C4-2B (cell line): ENCODE measurements at regions not wholly inside any gene's neighbourhood (a gene's known extent, or its start where the extent isn't known, plus 50 kb on each side); places are given as distances from the start of the nearest gene placed in this dataset.

ENCODE experiments used
- H3K27ac ChIP-seq: fragments of 450-650 bp; 2 replicates; pipeline ENCODE4 v1.5.1; 2017
- ZFX ChIP-seq: fragments of 450-650 bp; IDR thresholded peaks from 2 replicates; pipeline ENCODE4 v1.6.1; 2017
- TF ChIP-seq, protein P1 (sequence below): fragments of 450-650 bp; conservative IDR thresholded peaks from 2 replicates; pipeline ENCODE4 v1.5.1; 2017; ENCODE audit warnings: mild to moderate bottlenecking

DNA sequence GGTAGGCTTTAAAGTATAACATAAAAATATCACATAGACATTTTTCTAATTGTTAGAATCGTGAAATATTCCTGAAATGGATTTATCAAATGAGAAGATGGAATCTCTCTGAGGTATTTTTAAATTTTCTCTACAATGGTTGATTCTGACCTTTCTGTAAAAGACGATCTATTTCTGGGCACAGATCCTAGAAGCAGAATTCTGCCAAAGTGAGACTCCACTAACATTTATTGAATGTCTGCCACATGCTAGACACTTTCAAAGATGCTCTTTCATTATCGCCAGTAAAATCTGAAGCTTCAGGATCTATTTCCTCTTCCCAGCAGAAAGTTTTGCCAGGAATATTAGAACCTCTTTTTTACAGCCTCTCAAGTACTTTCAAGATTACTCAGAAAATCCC, 64.1 kb upstream of the TMEM45B start:
- H3K27ac ChIP-seq, result no peak overlapping the region

DNA sequence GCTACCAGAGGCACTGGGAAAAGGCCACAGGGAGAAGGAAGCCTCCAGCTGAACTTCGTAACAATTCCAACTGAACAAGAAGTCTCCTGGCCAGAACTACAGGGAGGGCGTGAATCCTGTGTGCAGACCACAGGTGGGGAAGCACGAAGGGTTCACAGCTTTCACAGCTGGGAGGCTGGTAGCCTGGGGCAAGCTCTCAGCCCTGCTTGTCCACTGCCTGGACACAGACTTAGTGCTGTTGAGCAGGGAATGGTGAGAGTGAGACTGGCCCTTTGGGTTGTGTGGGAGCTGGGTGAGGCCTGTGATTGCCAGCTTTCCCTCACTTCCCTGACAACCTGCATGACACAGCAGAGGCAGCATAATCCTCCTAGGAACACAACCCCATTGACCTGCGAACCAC, 52.1 kb upstream of the TMEM45B start:
- peak overlapping the region; percentile 48 for H3K27ac ChIP-seq

More for the DNA sequence above, 64.1 kb upstream of the TMEM45B start:
- TF ChIP-seq, protein P1, sequence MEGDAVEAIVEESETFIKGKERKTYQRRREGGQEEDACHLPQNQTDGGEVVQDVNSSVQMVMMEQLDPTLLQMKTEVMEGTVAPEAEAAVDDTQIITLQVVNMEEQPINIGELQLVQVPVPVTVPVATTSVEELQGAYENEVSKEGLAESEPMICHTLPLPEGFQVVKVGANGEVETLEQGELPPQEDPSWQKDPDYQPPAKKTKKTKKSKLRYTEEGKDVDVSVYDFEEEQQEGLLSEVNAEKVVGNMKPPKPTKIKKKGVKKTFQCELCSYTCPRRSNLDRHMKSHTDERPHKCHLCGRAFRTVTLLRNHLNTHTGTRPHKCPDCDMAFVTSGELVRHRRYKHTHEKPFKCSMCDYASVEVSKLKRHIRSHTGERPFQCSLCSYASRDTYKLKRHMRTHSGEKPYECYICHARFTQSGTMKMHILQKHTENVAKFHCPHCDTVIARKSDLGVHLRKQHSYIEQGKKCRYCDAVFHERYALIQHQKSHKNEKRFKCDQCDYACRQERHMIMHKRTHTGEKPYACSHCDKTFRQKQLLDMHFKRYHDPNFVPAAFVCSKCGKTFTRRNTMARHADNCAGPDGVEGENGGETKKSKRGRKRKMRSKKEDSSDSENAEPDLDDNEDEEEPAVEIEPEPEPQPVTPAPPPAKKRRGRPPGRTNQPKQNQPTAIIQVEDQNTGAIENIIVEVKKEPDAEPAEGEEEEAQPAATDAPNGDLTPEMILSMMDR, result no peak
- no peak for TF ChIP-seq ZFX

DNA sequence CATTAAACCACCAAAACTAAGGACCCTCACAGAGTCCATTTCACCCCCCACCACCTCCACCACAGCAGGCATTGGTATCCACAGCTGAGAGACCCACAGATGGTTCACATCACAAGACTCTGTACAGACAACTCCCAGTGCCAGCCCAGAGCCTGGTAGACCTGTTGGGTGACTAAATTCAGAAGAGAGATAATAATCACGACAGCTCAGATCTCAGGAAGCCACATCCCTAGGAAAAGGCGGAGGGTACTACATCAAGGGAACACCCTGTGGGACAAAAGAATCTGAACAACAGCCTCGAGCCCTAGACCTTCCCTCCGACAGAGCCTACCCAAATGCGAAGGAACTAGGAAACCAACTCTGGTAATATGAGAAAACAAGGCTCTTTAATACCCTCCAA, 51.4 kb upstream of the TMEM45B start:
- H3K27ac ChIP-seq, result peak overlapping the region; percentile 48
